IPS-NIHi7 (cell line): ENCODE measurements at regions not wholly inside any gene's neighbourhood (a gene's known extent, or its start where the extent isn't known, plus 50 kb on each side); places are given as distances from the start of the nearest gene placed in this dataset.
"Not testable (repeated sequence)": the region's sequence is repeated elsewhere in the genome, so short reads cannot be mapped to it uniquely, and the experiment has no call there.

ENCODE experiments used
- DNase-seq: peaks from one replicate; pipeline ENCODE4 v3.0.0; 2012; ENCODE audit warnings: mixed read lengths; ENCODE audit errors: extremely low spot score

GRCh38 chr13:73301622-73302021, 242.8 kb downstream of the KLF5 start:
- DNase-seq: not testable (repeated sequence)

GRCh38 chr13:73300718-73301425, 242.1 kb downstream of the KLF5 start:
- no peak for DNase-seq

- DNase-seq: no peak
These were observed 241.0 kb downstream of the KLF5 start for GRCh38 chr13:73299787-73300186.

- no peak for DNase-seq
These were observed 235.2 kb downstream of the KLF5 start for GRCh38 chr13:73293913-73294523.

- DNase-seq: no peak
These were observed 233.3 kb downstream of the KLF5 start for GRCh38 chr13:73292127-73292526.

- no peak for DNase-seq
These were observed 232.0 kb downstream of the KLF5 start for GRCh38 chr13:73290844-73291243.

- no peak for DNase-seq
These were observed 229.8 kb downstream of the KLF5 start for GRCh38 chr13:73288596-73288995.

GRCh38 chr13:73287831-73288230, 229.0 kb downstream of the KLF5 start:
- no peak for DNase-seq

- DNase-seq: no peak
These were observed 228.3 kb downstream of the KLF5 start for GRCh38 chr13:73286942-73287620.

- no peak for DNase-seq
These were observed 227.4 kb downstream of the KLF5 start for GRCh38 chr13:73286177-73286576.

GRCh38 chr13:73284081-73284874, 225.5 kb downstream of the KLF5 start:
- DNase-seq: no peak

GRCh38 chr13:73283636-73284035, 224.8 kb downstream of the KLF5 start:
- no peak for DNase-seq

GRCh38 chr13:73281746-73282145, 222.9 kb downstream of the KLF5 start:
- no peak for DNase-seq

- DNase-seq: no peak
These were observed 219.4 kb downstream of the KLF5 start for GRCh38 chr13:73278186-73278585.

- no peak for DNase-seq
These were observed 216.4 kb downstream of the KLF5 start for GRCh38 chr13:73275163-73275562.

- DNase-seq: no peak
These were observed 215.3 kb downstream of the KLF5 start for GRCh38 chr13:73274147-73274546.

- DNase-seq: no peak
These were observed 214.9 kb downstream of the KLF5 start for GRCh38 chr13:73273745-73274144.

GRCh38 chr13:73273276-73273675, 214.5 kb downstream of the KLF5 start:
- DNase-seq: no peak

- no peak for DNase-seq
These were observed 214.0 kb downstream of the KLF5 start for GRCh38 chr13:73272831-73273230.

- DNase-seq: no peak
These were observed 209.5 kb downstream of the KLF5 start for GRCh38 chr13:73268306-73268705.

GRCh38 chr13:73266640-73267180, 207.9 kb downstream of the KLF5 start:
- no peak for DNase-seq
